Spinal cord (tissue), 9 donors: ENCODE measurements at regions not wholly inside any gene's neighbourhood (a gene's known extent, or its start where the extent isn't known, plus 50 kb on each side); places are given as distances from the start of the nearest gene placed in this dataset.
"Not testable (repeated sequence)": the region's sequence is repeated elsewhere in the genome, so short reads cannot be mapped to it uniquely, and the experiment has no call there.

Source experiments
- DNase-seq, 6 donors: peaks; one replicate each; pipeline versions ENCODE4 v3.0.0 to v3.0.0-alpha.2; 2013 to 2015; ENCODE audit warnings: low spot score in 6 of 6, low read depth in 4 of 6
- H3K27ac ChIP-seq: one replicate; pipeline ENCODE4 v1.5.1; 2013; ENCODE audit warnings: low read depth, low read length, control low read depth
- H3K27me3 ChIP-seq: one replicate; pipeline ENCODE4 v1.6.1; 2013; ENCODE audit warnings: low read length; ENCODE audit not compliant: control insufficient read depth, insufficient read depth
- H3K36me3 ChIP-seq: one replicate; pipeline ENCODE4 v1.6.1; 2013; ENCODE audit warnings: low read length; ENCODE audit not compliant: control insufficient read depth, insufficient read depth
- H3K4me1 ChIP-seq: one replicate; pipeline ENCODE4 v1.6.1; 2013; ENCODE audit warnings: low read length; ENCODE audit not compliant: control insufficient read depth, insufficient read depth
- H3K4me3 ChIP-seq: one replicate; pipeline ENCODE4 v1.5.1; 2013; ENCODE audit warnings: low read depth, low read length, control low read depth
- H3K9me3 ChIP-seq: one replicate; pipeline ENCODE4 v1.6.1; 2013; ENCODE audit warnings: low read length; ENCODE audit not compliant: control insufficient read depth, insufficient read depth
- WGBS: methylation state at CpG from one replicate; pipeline ENCODE4 v1.1.5; 2013; ENCODE audit warnings: missing lambda C conversion rate; ENCODE audit not compliant: insufficient coverage; 5-methylcytosine and 5-hydroxymethylcytosine counted together
- donor health status: healthy.

DNA sequence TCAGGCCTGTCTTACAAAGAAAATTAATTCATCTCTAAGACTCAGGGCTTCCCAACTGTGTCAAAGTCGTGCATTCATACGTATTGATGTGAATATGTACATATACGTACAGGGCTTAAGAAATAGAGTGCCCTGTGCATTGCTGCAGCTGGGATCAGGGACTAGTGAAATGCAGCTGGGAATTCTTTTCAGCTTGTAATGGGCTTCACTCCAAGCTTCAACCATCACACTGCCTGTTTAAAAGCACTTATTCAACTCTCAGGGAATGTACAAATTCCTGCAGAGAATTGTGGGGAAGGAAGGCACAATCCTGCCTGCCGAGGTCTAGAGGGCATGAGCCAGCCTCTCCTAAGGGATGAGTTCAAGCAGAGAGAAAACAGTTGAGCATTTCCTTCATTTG lies 59.6 kb upstream of the MAN2A1 start:
- Histone ChIP-seq H3K9me3 (no peaks in the 10 kb centered on the region), H3K4me1 (peaks cover 3% of the 10 kb centered on the region), H3K27ac (peak overlapping the region; percentile 55), H3K4me3 (no peak overlapping the region), H3K27me3 (no peaks in the 10 kb centered on the region), H3K36me3 (no peaks in the 10 kb centered on the region)
- WGBS, result 62% methylated on average over 3 of the region's 4 CpGs
- DNase-seq, result peak in 2 of 6 donors; percentile 71 to 76

- Histone ChIP-seq H3K9me3 (no peaks in the 10 kb centered on the region), H3K27ac (no peak overlapping the region), H3K4me1 (peaks cover 3% of the 10 kb centered on the region), H3K4me3 (no peak overlapping the region), H3K36me3 (no peaks in the 10 kb centered on the region), H3K27me3 (no peaks in the 10 kb centered on the region)
- DNase-seq, result no peak
- WGBS, result 100% methylated on average over 1 of the region's 3 CpGs
Observed at GRCh38 chr5:109628591-109628990, 61.1 kb upstream of the MAN2A1 start.

DNA sequence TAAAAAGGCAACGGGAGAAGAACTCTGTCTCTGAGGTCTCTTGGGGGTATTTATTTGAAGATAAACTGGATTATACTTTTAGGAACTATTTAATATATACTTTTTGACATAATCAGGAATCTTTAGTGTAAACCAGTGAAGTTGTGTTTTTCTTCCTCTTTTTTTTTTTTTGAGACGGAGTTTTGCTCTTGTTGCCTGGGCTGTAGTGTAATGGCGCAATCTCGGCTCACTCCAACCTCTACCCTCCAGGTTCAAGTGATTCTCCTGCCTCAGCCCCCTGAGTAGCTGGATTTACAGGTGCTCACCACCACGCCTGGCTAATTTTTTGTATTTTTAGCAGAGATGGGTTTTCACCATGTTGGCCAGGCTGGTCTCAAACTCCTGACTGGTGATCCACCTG lies 68.5 kb upstream of the MAN2A1 start:
- H3K27ac ChIP-seq, H3K36me3 ChIP-seq, DNase-seq, H3K27me3 ChIP-seq, H3K4me1 ChIP-seq, H3K9me3 ChIP-seq, H3K4me3 ChIP-seq: not testable (repeated sequence)
- 100% methylated on average over 1 of the region's 5 CpGs for WGBS

- H3K27me3 ChIP-seq, result no peaks in the 10 kb centered on the region
- H3K4me3 ChIP-seq, result no peak overlapping the region
- WGBS, result no CpG with 5 or more reads among the region's 1 CpG
- no peak for DNase-seq
- no peaks in the 10 kb centered on the region for H3K4me1 ChIP-seq
- no peaks in the 10 kb centered on the region for H3K9me3 ChIP-seq
- H3K36me3 ChIP-seq, result no peaks in the 10 kb centered on the region
- no peak overlapping the region for H3K27ac ChIP-seq
Observed at GRCh38 chr5:109620651-109621050, 69.1 kb upstream of the MAN2A1 start.

DNA sequence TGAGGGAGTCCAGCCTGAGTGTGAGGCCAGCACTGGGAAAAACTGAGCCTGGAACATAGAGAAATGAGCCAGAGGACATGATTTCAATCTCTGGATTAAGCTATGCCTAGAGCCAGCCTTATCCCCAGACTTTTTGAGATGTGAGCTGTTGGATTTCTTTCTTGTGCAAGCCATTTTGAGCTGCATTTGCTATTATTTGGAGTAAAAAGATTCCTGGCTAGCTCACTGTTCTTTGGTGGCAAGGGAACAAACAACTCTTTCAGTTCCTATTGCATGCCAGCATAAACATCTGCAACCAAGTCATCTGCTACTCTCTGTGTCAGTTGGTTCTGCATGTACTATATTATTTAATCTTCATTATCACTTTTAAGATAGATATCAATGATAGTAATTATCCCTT lies 70.1 kb upstream of the MAN2A1 start:
- Histone ChIP-seq H3K9me3 (no peaks in the 10 kb centered on the region), H3K36me3 (no peaks in the 10 kb centered on the region), H3K27ac (peak overlapping the region; percentile 61), H3K27me3 (no peaks in the 10 kb centered on the region), H3K4me1 (no peaks in the 10 kb centered on the region), H3K4me3 (no peak overlapping the region)
- peak in 2 of 6 donors; percentile 61 to 68 for DNase-seq

DNA sequence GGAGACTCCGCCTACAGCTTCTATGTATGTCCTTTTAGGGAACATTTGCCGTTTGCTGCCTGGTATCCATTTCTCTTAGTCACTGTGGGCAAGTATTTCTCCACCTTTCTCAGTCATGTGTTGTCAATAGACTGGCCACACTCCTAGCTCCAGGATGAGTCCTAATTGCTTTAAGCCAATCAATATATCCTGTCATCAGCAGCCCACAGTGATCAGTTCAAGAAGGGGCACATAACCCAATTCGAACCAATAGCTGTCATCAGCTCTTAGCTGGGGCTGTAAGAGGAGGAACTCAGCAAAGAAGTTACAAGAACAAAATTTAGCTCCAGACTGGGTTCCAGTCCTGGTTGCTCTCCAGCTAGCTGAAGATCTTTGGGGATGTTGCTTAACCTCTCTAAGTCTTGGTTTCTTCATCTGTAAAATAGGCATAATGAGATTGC lies 70.7 kb upstream of the MAN2A1 start:
- no peaks in the 10 kb centered on the region for H3K27me3 ChIP-seq
- H3K27ac ChIP-seq, result peak overlapping the region; percentile 41
- no peaks in the 10 kb centered on the region for H3K4me1 ChIP-seq
- 67% methylated on average over 2 of the region's 3 CpGs for WGBS
- no peak for DNase-seq
- H3K9me3 ChIP-seq, result no peaks in the 10 kb centered on the region
- no peaks in the 10 kb centered on the region for H3K36me3 ChIP-seq
- H3K4me3 ChIP-seq, result no peak overlapping the region

DNA sequence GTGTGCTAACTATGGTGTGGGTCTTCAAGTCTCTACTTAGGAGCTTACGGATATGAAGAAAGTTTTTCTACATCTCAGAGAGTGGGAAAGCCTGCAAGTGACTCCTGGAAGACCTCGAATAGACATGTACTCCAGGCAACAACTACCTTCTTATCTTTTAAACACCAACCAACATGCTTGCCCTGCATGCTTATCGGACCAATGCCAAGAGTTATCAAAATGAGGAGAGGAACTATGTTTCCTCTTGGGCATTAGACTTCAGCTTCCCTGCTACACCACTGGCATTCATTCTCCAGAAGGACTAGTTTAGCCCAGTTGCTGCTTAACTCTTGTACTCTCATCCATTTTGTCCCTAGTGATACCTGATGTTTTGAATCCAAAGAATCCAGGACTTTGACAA lies 74.7 kb upstream of the MAN2A1 start:
- 88% methylated on average over 1 of the region's 3 CpGs for WGBS
- Histone ChIP-seq H3K9me3 (no peaks in the 10 kb centered on the region), H3K4me3 (no peak overlapping the region), H3K4me1 (peaks cover 3% of the 10 kb centered on the region), H3K27ac (no peak overlapping the region), H3K36me3 (no peaks in the 10 kb centered on the region), H3K27me3 (no peaks in the 10 kb centered on the region)
- no peak for DNase-seq

DNA sequence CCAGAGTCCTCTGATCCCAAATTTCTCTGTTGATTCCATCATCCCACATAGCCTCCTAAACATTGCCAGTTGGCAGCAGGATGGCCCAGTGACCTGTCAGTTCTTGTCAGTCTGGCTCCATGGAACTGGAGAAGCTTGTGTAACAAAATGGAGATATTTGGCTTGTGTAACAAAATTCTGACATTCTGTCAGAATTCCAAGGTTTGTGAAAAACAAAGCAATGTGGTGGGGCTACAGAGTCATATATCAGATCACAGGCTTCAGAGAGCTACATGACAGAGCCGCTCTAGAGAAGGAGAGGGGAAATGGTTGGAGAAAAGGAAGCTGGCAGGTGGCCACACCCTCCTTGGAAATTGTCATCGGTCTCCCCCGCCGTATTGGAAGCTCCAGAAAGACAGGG lies 75.4 kb upstream of the MAN2A1 start:
- WGBS, result 100% methylated on average over 1 of the region's 4 CpGs
- no peak overlapping the region for H3K4me3 ChIP-seq
- no peaks in the 10 kb centered on the region for H3K9me3 ChIP-seq
- peaks cover 3% of the 10 kb centered on the region for H3K4me1 ChIP-seq
- no peaks in the 10 kb centered on the region for H3K27me3 ChIP-seq
- peak in 1 of 6 donors; percentile 14 for DNase-seq
- H3K36me3 ChIP-seq, result no peaks in the 10 kb centered on the region
- no peak overlapping the region for H3K27ac ChIP-seq

GRCh38 chr5:109612278-109612905 lies 77.3 kb upstream of the MAN2A1 start:
- H3K36me3 ChIP-seq, result no peaks in the 10 kb centered on the region
- H3K4me3 ChIP-seq, result no peak overlapping the region
- peaks cover 3% of the 10 kb centered on the region for H3K4me1 ChIP-seq
- peak in 1 of 6 donors; percentile 34 for DNase-seq
- H3K9me3 ChIP-seq, result no peaks in the 10 kb centered on the region
- WGBS, result 11% methylated on average over 4 of the region's 6 CpGs
- H3K27me3 ChIP-seq, result no peaks in the 10 kb centered on the region
- peak overlapping the region; percentile 6 for H3K27ac ChIP-seq

DNA sequence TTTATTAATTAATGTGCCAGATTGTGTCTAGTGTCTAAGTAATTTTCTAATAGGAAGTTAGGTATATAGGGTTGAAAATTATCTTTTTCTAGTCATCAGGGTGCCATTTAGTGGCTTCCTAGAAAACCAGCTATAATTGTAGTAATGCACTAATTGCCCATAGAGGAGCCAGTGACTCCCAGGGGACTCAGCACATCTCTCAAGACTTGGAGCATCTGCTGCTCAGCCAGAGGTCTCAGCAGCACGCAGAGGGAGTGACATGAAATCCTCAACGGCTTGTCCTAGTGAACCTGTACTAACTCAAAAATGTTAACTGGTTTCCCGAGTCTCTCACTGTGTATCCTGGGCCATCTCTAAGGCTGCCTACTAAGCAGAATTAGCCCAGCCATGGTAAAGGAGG lies 78.2 kb upstream of the MAN2A1 start:
- H3K4me1 ChIP-seq, result peaks cover 3% of the 10 kb centered on the region
- DNase-seq, result peak in 1 of 6 donors; percentile 76
- no peak overlapping the region for H3K4me3 ChIP-seq
- H3K9me3 ChIP-seq, result no peaks in the 10 kb centered on the region
- WGBS, result 56% methylated on average over 3 of the region's 3 CpGs
- H3K27me3 ChIP-seq, result no peaks in the 10 kb centered on the region
- H3K27ac ChIP-seq, result no peak overlapping the region
- no peaks in the 10 kb centered on the region for H3K36me3 ChIP-seq
